ENCODE measurements at regions not wholly inside any gene's neighbourhood (a gene's known extent, or its start where the extent isn't known, plus 50 kb on each side); places are given as distances from the start of the nearest gene placed in this dataset.
A peak's percentile ranks its signal among the peaks of the same experiment; 100 is the strongest.
"Not testable (repeated sequence)": the region's sequence is repeated elsewhere in the genome, so short reads cannot be mapped to it uniquely, and the experiment has no call there.

- DNase-seq (ENCODE audit: low read depth), result no peak
Observed at GRCh38 chr4:31016322-31017061, 296.3 kb downstream of the PCDH7 start.

- DNase-seq (ENCODE audit: low read depth), result no peak
Observed at GRCh38 chr4:31020363-31020762, 300.2 kb downstream of the PCDH7 start.

- no peak for DNase-seq (ENCODE audit: low read depth)
Observed at GRCh38 chr4:31021008-31021407, 300.8 kb downstream of the PCDH7 start.

- DNase-seq (ENCODE audit: low read depth), result peak; percentile 4
Observed at GRCh38 chr4:31022702-31023101, 302.5 kb downstream of the PCDH7 start.

- no peak for DNase-seq (ENCODE audit: low read depth)
Observed at GRCh38 chr4:31023109-31023508, 302.9 kb downstream of the PCDH7 start.

GRCh38 chr4:31023742-31024141 is 303.6 kb downstream of the PCDH7 start:
- DNase-seq (ENCODE audit: low read depth), result no peak

GRCh38 chr4:31024781-31025180 is 304.6 kb downstream of the PCDH7 start:
- DNase-seq (ENCODE audit: low read depth), result not testable (repeated sequence)

GRCh38 chr4:31026256-31026655 is 306.1 kb downstream of the PCDH7 start:
- no peak for DNase-seq (ENCODE audit: low read depth)

GRCh38 chr4:31034550-31034949 is 314.4 kb downstream of the PCDH7 start:
- no peak for DNase-seq (ENCODE audit: low read depth)

- DNase-seq (ENCODE audit: low read depth), result no peak
Observed at GRCh38 chr4:31035761-31036160, 315.6 kb downstream of the PCDH7 start.

GRCh38 chr4:31037703-31038102 is 317.5 kb downstream of the PCDH7 start:
- DNase-seq (ENCODE audit: low read depth), result no peak

- DNase-seq (ENCODE audit: low read depth), result no peak
Observed at GRCh38 chr4:31039382-31039781, 319.2 kb downstream of the PCDH7 start.

- DNase-seq (ENCODE audit: low read depth), result peak; percentile 5
Observed at GRCh38 chr4:31040106-31040505, 319.9 kb downstream of the PCDH7 start.

GRCh38 chr4:31041385-31041784 is 321.2 kb downstream of the PCDH7 start:
- no peak for DNase-seq (ENCODE audit: low read depth)

GRCh38 chr4:31041853-31042252 is 321.7 kb downstream of the PCDH7 start:
- DNase-seq (ENCODE audit: low read depth), result no peak

GRCh38 chr4:31043382-31044062 is 323.4 kb downstream of the PCDH7 start:
- no peak for DNase-seq (ENCODE audit: low read depth)

GRCh38 chr4:31045151-31045550 is 325.0 kb downstream of the PCDH7 start:
- DNase-seq (ENCODE audit: low read depth), result no peak

- peak; percentile 27 for DNase-seq (ENCODE audit: low read depth)
Observed at GRCh38 chr4:31045724-31046318, 325.7 kb downstream of the PCDH7 start.

- no peak for DNase-seq (ENCODE audit: low read depth)
Observed at GRCh38 chr4:31051151-31051550, 331.0 kb downstream of the PCDH7 start.

- DNase-seq (ENCODE audit: low read depth), result no peak
Observed at GRCh38 chr4:31051565-31051964, 331.4 kb downstream of the PCDH7 start.

- no peak for DNase-seq (ENCODE audit: low read depth)
Observed at GRCh38 chr4:31052519-31052918, 332.4 kb downstream of the PCDH7 start.

GRCh38 chr4:31053451-31053850 is 333.3 kb downstream of the PCDH7 start:
- no peak for DNase-seq (ENCODE audit: low read depth)

- DNase-seq (ENCODE audit: low read depth), result no peak
Observed at GRCh38 chr4:31054295-31054694, 334.1 kb downstream of the PCDH7 start.
